GM21367 (cell line): ENCODE measurements at regions not wholly inside any gene's neighbourhood (a gene's known extent, or its start where the extent isn't known, plus 50 kb on each side); places are given as distances from the start of the nearest gene placed in this dataset.

Experiments
- ATAC-seq: cut with Tn5 transposase; IDR thresholded peaks from one replicate; pipeline ENCODE4 v1.9.1; 2021; ENCODE audit not compliant: unreplicated experiment

GRCh38 chr9:95627802-95628201, 111.0 kb upstream of the PTCH1 start:
- ATAC-seq, result no peak

DNA sequence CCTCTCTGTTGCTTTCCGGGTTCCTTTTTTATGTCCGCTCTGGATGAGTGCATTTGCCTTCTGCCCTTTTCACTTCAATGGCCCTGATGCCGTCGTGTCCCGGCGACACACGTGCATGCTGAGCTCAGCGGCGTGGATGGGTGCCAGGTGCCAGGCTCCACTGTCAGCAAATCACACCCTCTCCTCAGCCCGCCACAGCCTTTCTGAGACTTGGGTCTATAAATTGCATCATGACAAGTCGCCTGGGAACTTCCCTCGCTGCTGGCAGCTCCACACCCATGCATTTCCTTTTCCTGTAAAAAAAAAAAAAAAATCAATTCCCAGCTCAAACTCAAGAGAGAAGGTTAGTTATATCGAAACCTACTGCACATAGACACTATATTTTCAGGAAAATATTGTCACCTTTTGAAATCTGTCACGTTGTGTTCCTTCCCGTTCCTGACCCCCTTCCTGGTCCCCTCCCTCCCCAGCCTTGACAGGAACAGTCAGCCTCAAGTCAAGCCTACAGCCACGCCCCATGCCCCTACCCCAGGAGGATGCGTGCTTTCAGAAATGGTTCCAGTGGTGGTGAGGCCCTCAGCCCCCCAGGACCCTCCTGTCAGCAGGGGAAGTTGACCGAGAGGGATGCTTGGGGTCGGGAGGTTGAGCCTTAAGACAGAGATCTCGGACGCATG, 110.3 kb upstream of the PTCH1 start:
- ATAC-seq, result no peak

- no peak for ATAC-seq
These were observed 109.6 kb upstream of the PTCH1 start for GRCh38 chr9:95626341-95626740.

DNA sequence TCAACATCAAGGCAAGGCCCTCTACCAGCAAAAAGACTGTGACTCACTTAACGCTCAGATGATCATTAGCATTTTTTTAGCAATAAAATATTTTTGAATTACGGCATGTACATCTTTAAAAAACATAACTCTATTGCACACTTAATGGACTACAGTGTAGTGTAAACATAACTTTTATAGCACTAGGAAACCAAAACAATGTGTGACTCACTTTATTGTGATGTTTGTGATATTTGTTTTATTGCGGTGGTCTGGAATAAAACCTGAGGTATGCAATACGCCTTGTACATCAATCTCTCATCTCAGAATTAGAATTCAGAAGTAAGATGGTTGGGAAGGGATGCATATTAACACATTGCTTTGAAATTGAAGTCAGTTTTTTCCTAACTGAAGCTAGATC, 106.9 kb upstream of the PTCH1 start:
- ATAC-seq, result no peak

GRCh38 chr9:95620722-95621121, 104.0 kb upstream of the PTCH1 start:
- no peak for ATAC-seq

DNA sequence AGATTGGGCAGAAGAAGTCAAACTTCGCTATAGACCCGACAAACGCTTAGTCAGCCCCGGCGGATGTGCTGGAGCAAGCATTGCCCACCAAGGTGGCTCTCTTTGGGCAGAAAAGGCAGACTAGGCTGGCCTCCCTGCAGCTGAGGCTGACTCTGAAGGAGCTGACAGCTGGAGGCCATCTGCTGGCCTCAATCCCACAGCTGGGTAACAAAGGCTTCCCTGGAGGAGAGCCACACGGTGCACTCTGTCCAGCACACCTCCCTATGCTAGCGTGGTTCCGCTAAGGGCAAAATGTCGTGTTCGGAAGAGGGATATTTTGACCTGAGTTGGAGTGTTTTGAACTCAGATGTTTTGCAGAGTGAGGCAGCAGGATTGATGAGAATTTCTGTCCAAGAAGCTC, 103.5 kb upstream of the PTCH1 start:
- no peak for ATAC-seq

DNA sequence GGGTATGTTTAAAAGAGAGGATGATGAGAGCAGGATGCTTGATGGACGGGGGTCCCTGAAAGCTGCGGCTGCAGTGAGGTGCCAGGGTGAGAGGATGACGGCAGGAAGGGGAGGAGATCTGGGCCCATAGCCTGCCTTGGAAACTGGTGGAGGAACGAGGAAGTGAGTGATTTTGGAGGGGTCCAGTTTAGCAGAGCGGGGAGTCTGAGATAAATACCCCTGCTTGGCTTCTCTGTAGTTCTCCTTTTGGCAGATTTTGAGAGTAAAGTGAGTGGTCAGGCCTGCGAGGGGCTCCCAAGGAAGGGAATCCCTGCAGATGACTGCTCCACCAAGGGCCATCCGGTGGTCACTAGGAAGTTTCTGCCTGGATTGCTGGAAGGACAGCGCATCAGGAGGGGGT, 98.5 kb upstream of the PTCH1 start:
- ATAC-seq, result no peak

DNA sequence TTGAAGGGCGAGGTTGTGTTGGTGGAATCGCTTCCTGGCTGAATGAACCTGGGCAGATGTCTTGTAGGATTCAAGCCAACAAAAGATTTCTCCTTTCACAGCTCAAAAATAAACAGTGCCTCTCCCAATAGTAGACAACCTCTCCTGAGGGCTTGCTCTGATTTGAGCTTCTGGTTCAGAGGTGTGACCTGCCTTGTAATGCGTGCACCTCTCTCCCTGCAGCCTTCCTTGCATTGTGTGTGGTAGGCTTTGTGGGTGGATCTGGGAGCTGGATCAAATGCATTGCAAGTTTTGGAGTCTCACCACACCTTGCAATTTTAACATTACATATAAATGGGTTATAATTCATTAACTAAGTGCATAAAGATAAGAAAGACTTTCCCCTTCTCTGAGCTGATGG, 96.9 kb upstream of the PTCH1 start:
- ATAC-seq, result no peak

DNA sequence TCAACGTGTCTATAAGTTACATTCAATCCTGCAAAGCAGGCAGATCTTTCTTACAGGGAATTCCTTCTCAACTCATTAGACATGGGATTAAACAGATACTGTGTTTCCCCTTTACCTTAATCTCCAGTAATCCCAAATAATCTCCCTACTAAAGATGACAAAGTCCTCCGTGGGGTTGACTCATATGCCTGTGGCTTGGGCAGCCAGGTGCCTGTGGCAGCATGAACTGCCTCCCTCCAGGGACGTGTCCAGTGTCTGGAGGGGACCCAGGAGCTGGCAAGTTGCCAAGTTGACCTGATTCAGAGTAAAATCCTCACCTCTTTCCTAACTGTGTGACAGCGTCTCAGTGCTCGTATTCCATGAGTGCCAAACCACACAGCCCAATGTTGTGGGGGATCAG, 94.6 kb upstream of the PTCH1 start:
- ATAC-seq, result no peak

DNA sequence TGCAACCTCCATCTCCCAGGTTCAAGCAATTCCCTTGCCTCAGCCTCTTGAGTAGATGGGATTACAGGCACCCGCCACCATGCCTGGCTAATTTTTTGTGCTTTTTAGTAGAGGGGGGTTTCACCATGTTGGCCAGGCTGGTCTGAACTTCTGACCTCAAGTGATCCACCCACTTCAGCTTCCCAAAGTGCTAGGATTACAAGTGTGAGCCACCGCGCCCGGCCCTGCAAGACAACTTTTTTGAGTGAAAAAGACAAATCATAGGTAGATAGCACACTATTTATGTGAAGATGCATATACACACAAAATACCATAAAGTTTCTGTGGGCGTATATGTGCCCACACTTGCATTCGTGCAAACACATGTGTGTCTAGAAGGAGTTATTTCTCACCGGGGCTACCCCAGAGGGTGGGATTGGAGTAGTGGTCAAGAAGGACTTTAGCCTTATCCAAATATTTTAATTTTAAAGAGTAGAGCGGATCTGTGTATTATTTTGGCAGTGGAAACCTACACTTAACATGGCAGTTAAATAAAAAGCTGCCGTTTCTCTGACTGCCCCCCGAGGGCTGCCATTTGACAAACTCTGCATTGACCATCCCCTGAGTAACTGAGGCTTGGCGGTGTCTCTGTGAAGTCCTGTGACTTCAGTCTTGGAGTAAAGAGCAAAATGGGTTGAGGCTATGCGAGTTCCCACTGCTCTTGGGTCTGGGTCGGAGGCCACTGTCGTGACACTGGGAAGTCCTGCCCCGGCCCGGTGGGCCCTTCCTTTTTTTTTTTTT, 93.4 kb upstream of the PTCH1 start:
- no peak for ATAC-seq

- no peak for ATAC-seq
These were observed 92.7 kb upstream of the PTCH1 start for GRCh38 chr9:95609426-95609825.

DNA sequence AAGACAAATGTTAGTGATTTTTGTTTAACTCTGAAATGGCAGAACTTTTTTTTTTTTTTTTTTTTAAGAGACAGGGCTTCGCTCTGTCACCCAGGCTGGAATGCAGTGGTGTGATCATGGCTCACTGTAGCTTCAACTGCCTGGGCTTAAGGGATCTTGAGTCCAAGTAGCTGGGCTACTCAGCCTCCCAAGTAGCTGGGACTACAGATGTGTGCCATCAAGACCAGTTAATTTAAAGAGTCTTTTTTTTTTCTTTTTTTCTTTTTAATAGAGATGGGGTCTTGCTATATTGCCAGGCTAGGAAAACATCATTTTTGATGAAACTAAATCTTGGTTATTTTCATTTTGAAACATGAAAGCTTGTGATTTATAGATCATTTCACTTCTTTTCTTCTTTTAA, 91.6 kb upstream of the PTCH1 start:
- ATAC-seq, result no peak

DNA sequence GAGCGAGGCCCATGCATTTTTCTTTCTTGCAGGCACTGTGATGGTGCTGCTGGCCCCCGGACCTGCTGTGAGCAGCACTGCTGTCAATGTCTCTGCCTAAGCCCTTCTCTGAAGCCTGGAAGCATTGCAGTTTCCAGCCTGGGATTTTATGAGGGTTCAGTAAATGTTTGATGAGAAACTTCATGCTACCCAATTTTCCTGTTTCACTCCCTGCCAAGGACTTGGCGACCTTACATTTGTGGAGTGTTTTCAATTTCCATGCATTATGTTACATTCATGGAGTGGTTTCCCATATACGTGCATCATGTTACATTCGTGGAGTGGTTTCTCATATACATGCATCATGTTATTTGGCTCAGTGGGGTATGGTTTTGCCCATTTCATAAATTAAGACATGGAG, 90.7 kb upstream of the PTCH1 start:
- ATAC-seq, result no peak

DNA sequence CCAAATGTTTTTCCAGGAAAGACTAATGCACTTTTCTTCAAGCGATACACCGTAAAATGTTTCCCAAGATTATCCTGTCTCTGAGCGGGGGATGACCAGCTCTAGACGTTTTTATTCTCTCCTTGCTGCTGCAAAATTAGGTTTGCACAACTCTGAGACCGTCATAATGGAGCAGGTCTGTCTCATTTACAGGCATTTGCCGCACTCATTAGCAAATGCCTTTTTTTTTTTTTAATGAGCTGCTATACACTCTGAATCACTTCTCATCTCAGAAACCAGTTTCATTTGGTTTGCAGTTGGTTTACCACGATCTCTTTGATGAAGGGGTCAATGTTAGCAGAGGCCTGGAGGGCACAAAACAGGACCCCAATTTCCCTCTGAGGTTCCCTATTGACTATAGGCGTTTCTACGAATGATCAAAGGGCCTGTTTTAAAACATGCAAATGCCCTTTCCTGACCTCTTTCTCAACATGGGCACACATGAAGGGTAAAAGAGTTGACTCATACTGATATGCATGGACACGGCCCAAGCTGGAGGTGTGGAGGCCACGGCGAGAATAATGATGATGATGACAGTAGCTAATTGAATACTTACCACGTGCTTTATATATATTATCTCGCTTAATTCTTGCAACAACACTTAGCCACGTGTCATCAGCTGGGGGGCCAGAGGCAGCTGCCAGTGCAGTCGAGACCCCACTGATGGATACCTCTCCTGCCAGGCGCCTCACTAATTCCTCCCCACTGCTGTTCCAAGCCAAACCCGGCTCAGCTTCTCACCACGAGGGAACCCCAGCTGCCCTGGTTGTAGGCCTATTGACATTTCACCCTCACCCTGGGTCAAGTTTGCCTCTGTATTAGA, 89.9 kb upstream of the PTCH1 start:
- ATAC-seq, result no peak

DNA sequence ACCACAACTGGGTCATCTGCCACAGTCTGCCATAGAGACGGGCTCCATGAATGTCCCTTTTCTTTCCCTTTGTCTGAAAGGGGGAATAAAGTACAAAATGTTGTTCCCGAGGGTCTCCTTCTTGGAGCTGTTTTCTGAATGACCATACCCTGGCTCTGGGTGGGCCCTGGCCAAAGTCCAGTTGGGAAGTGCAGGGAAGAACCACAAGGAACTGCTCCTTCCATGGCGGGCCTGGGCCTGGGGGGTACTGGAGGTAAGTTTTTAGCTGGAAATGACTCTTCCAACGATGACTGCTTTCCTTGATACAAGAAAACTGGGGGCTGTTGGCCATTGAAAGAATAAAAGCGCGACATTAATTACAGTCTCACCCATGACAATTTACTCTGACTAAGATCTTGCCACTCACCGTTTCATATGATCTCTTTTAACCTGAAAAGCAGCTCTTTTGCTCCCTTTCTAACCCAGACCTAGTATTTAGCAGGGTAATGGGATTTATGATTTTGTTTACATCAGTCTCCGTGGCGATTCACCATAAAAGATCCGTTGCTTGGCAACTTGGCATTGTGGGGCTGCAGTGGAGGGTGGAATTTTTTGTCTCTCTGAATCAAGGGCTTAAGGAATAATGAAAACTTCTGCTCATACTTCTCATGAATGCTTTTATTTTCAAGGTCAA, 89.2 kb upstream of the PTCH1 start:
- ATAC-seq, result no peak

DNA sequence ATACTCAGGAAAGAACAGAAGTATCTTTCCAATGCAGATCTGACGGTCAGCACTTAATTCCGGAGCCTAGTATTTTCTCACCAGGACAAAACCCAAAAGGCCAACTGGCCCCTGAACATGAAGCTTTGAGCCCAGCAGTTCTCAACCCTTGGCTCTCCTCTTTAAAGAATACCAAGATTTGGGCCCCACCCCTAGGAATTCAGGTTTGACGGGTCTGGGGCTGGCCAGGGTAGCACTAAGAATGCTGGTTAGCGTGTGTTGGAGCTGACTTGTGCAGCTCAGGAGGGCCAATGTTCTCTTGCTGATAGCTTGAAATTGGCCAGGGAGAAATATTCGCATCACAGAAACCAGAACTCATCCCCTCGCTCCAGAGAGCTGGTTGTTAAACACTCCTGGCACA, 88.3 kb upstream of the PTCH1 start:
- no peak for ATAC-seq

DNA sequence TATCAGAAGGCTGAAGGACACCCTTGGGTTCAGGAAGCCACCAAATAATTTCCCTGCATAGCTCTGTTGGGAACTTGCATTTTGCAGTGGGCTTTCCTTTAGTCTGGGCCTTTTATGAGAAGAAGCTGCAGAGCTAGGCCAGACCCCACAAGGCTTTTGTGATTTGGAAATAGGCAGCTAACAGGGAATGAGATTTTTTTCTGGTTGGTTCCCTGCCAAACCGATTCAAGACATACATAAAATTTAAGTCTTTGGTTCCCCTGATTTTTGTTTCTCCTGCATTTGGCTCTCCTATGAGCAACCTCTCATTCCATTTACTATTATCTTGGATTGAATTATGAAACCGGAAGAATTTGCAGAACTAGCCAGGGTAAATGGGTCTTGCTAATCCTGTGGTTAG, 81.5 kb upstream of the PTCH1 start:
- ATAC-seq, result no peak

GRCh38 chr9:95595721-95596295, 79.0 kb upstream of the PTCH1 start:
- no peak for ATAC-seq

DNA sequence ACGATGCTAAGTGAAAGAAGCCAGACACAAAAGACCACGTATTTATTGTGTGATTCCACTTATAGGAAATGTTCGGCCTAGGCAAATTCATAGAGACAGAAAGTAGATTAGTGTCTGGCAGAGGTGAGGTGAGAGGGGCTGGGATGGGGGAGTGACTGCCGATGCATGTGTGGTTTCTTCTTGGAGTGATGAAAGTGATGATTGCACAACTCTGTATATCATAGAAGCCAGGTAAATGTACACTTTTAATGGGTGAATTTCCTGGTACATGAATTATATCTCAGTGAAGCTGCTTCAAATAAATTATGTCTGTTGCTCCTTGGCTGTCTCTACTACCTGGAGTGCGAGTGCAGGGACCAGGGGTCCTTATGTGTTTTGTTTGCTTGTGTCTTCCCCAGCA, 76.2 kb upstream of the PTCH1 start:
- ATAC-seq, result no peak

- ATAC-seq, result no peak
These were observed 72.2 kb upstream of the PTCH1 start for GRCh38 chr9:95588724-95589588.
